Tongue (tissue), 1 donor: ENCODE measurements at regions not wholly inside any gene's neighbourhood (a gene's known extent, or its start where the extent isn't known, plus 50 kb on each side); places are given as distances from the start of the nearest gene placed in this dataset.
"Not testable (repeated sequence)": the region's sequence is repeated elsewhere in the genome, so short reads cannot be mapped to it uniquely, and the experiment has no call there.

Source experiments
- DNase-seq: peaks from one replicate; pipeline ENCODE4 v3.0.0-alpha.2; 2015

DNA sequence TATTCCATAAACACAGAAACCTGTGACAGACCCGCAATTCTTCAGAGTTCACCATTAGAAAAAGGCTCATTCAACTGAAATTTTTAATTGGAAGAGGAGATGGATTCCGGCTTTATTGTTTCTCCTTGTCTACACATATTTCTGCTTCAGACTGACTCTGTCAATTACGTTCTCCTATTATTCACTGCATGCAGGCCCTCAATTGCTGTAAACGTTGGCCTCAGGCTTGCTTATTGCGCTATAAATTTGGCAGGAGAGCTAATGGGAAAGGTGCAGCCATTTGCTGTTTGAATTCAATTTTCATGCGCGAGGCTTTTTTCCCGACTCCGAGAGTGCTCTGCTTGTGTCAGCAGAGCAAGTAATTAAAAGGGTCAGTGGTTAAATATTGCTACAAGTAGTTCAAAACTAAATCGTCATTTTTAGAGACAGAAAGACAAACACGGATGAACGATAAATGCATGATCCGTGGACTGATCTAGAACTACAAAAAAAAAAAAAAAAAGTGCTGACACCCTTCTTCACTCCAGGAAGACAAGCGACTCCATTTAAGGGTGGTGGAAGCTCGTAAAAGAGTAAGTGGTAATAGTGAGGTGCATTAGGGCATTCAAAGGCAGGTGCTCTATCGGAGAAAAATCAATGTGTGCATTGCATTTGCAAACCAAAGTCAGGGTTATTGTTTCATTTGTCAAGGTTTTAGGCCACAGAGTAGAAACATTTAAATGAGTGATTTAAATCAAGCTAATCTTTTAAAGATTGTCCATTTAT lies 841.6 kb upstream of the FRG1 start:
- no peak for DNase-seq

DNA sequence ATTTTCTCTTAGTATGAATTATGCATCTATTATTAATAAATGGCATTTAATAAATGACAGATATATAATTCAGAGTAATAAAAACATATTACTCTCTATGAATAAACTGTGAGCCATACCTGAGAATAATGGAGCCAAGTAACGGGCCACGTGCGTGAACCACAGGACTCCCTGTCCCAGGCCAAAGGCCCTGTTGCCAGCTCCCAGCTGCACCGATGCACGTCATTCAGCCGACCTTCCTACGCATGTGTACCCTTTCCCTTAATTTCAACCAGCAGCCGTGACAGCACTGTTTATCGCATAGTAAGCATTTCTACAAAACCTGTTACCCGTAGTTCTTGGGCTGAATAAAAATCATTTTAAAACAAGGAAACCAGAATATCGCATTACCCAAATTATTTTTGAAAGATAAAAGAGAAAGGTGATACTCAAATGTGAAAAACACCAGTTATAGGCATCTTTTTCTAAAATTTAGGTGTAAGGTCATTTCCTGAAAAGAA lies 827.2 kb upstream of the FRG1 start:
- DNase-seq = no peak

GRCh38 chr4:189117426-189117825 lies 823.2 kb upstream of the FRG1 start:
- DNase-seq = no peak

DNA sequence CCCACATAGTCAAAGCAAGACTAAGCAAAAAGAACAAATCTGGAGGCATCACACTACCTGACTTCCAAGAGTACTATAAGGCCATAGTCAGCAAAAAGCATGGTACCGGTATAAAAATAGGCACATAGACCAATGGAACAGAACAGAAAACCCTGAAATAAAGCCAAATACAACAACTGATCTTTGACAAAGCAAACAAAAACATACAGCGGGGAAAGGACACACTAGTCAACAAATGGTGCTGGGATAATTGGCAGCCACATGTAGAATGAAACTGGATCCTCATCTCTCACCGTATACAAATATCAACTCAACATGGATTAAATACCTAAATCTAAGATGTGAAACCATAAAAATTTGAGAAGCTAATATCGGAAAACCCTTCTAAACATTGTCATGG lies 819.3 kb upstream of the FRG1 start:
- DNase-seq = no peak

- peak; percentile 75 for DNase-seq
Measured at GRCh38 chr4:189124149-189124758, 816.4 kb upstream of the FRG1 start.

DNA sequence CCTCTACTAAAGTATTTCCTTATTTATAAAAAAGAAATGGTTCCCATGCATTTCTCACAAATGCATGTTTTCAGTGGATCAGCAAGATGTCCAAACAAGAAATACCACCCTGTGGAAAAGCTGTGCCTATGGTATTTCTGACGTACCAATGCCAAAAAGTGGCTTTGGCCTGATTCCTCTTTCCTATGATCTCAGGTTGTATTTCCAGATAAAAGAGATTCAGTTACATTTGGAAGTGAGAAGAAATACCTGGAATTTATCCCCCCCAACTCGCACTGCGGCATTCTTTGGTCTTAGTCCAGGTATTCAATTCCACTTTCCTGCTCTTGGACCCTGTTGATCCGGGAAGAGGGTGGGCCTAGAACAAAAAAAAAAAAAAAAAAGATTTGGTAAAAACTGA lies 815.9 kb upstream of the FRG1 start:
- no peak for DNase-seq

DNA sequence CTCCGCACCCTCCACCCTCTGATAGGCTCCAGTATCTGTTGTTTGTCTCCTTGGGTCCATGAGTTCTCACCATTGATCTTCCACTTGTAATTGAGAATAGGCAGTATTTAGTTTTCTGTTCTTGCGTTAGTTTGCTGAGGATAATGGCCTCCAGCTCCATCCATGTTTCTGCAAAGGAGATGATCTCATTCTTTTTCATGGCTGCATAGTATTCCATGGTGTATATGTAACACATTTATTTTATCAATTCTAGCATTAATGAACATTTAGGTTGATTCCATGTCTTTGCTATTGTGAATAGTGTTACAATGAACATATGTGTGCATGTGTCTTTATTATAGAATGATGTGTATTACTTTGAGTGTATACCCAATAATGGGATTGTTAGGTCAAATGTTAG lies 814.6 kb upstream of the FRG1 start:
- no peak for DNase-seq

GRCh38 chr4:189128341-189128740 lies 812.3 kb upstream of the FRG1 start:
- DNase-seq = no peak

- no peak for DNase-seq
Measured at GRCh38 chr4:189129044-189129694, 811.5 kb upstream of the FRG1 start.

DNA sequence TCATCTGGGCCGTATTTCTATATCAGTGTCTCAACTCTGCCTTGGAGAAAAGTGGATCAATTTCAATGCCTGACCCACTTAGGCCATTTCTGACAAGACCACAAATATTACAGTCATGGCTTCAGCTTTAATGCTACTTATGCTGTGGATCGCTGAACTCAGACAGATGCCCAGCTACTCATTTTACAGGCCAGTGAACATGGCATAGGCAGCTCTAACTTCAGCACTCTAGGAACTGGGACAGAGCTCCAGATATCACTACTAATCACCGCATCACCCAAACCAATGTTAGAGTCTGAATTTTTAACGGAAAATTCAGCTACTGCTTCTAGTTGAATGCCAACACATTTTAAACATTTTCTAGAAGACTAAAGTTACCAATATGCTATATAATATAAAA lies 809.6 kb upstream of the FRG1 start:
- DNase-seq = peak; percentile 24

- DNase-seq = no peak
Measured at GRCh38 chr4:189136462-189136861, 804.2 kb upstream of the FRG1 start.

DNA sequence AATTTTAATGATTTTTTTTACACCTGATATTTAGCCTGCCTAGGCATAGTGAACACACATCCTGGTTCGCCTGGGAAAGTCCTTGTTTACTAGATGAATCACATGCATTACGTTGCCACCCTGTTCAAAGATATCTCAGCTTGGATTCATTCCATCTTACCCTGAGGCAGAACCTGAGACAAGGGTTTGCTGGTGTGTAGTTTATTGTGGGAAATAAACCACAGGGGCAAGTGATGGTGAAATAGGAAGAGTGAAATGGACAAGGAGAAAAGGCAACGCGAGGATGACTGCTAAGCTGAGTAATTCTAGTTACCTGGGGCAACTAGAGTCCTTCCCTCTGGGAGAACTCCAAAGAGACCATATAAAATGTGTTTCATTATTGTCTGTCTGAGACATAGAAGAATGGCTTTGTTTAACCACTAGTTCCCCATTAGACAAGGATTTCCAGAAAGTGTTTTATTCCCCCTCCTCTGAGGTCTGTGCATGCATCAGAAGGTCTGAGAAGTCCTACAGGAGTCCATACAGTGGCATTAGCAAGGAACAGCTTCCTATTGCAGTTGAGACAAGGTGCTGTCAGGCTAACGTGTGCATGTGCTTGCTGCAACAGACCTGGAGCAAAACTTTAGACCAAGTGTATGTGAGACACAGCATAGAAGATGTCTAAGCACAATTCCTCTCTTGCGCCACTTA lies 797.3 kb upstream of the FRG1 start:
- DNase-seq = no peak

DNA sequence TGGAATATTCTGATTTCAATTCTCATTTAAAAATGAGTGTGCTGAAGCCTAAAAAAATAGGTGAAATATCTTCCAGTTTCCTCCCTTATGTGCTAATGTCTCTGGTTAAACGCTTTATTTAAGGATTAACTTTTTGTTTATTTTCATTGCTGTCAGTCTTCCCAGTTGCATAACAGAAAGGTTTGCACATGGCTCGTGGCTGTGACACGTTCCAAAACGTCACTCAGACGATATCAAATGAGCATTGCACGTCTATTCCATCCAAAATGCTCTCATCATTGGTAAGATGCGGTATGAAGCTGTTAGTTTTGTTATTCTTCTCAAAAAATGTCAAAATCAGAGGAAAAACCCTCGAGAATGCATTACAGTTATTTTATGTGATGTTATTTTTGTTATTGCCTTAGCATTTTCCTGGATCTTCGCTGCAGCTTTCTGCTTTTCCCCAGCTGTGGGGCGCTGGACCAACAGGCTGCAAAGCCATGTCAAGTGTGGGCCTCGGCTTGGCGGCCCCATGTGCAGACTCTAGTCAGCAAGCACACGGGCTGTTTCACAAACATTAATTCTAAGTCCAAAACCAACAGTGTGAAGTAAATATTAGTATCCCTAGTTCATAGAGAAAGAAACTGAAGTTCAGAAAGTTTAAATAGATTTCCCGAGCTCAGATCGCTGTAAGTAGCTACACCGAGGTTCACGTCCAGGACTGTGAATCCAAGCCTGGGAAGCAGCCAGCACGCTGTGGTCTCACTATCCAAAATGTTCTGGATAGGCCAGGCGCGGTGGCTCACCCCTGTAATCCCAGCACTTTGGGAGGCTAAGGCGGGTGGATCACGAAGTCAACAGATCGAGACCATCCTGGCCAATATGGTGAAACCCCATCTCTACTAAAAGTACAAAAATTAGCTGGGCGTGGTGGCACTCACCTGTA lies 793.4 kb upstream of the FRG1 start:
- peak; percentile 79 for DNase-seq

GRCh38 chr4:189155083-189155482 lies 785.6 kb upstream of the FRG1 start:
- DNase-seq = not testable (repeated sequence)

- no peak for DNase-seq
Measured at GRCh38 chr4:189162073-189162789, 778.4 kb upstream of the FRG1 start.

GRCh38 chr4:189162888-189163287 lies 777.8 kb upstream of the FRG1 start:
- peak; percentile 21 for DNase-seq

- DNase-seq = no peak
Measured at GRCh38 chr4:189176002-189176401, 764.7 kb upstream of the FRG1 start.

DNA sequence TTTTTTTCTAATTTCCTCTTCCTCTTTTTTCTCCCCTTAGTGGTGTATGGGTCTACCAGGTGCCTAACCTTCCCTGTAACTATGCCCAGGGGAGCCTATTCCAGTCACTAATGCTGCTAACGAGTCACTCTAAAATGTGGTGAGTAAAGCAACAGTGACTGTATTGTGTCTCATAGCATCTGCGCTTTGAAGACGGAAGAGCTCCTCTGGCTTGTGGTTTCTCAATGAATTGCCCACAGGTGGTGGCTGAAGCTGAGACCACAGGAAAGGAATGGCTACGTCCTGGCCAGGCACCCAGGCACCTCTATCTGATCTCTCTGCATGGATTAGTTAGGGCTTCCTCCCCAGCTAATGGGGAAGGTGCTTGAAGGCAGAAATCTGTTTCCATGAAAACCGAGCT lies 763.5 kb upstream of the FRG1 start:
- no peak for DNase-seq

DNA sequence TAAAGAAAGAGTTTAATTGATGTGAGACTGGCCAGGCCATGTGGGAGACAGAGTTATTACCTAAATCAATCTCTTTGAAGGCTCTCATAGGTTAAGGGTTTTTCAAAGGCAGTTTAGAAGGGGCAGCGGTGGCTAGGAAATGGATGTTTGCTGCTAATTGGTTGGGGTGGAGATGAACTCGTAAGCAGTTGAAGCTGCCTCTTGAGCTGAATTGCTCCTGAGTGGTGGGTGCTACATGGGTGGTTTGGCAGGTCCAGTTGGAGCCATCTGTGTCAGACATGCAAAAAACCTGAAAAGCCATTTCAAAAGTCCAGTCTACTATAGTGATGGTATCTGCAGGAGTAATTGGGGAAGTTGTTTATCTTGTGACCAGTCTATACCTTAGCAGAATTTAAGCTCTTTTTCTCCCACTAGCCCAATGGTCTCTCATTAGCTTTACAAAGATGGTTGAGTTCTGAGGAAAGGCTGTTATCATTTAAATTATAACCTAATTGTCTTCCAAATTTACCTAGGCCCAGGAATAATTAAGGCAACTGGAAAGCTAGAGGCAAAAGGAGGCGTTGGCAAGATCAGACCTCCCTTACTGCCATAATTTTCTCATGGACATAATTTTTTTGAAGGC lies 762.4 kb upstream of the FRG1 start:
- no peak for DNase-seq

- no peak for DNase-seq
Measured at GRCh38 chr4:189185810-189186432, 754.8 kb upstream of the FRG1 start.
